CD14-positive monocyte (primary cell): ENCODE measurements at regions not wholly inside any gene's neighbourhood (a gene's known extent, or its start where the extent isn't known, plus 50 kb on each side); places are given as distances from the start of the nearest gene placed in this dataset.

Experiments used
- DNase-seq, 3 donors: peaks; one replicate each; pipeline ENCODE4 v3.0.0-alpha.2; 2011 to 2022
- H2AFZ ChIP-seq: 2 replicates; pipeline ENCODE4 v1.6.0; 2012; ENCODE audit warnings: mild to moderate bottlenecking, low read depth, low read length, inconsistent platforms; ENCODE audit not compliant: insufficient read depth, poor library complexity, severe bottlenecking
- H3K27ac ChIP-seq, 2 donors: 1 replicate in 1 of 2; 2 replicates in 1 of 2; pipeline ENCODE4 v1.5.1; 2012 to 2013; ENCODE audit warnings: low read length in 2 of 2, control low read depth in 1 of 2, inconsistent platforms in 1 of 2, low read depth in 1 of 2, mild to moderate bottlenecking in 1 of 2
- H3K27me3 ChIP-seq, 2 donors: one replicate each; pipeline versions ENCODE4 v1.6.0 to v1.6.1; 2011 to 2013; ENCODE audit warnings: low read length in 2 of 2; ENCODE audit not compliant: control insufficient read depth in 2 of 2, insufficient read depth in 2 of 2
- H3K36me3 ChIP-seq, 2 donors: replicated peaks in 1 of 2; 1 replicate in 1 of 2; 2 replicates in 1 of 2; pipeline versions ENCODE4 v1.5.1 to v1.6.1; 2012 to 2013; ENCODE audit warnings: low read length in 2 of 2, control low read depth in 1 of 2, inconsistent platforms in 1 of 2, mild to moderate bottlenecking in 1 of 2; ENCODE audit not compliant: insufficient read depth in 2 of 2, control insufficient read depth in 1 of 2
- H3K4me1 ChIP-seq, 2 donors: 1 replicate in 1 of 2; 2 replicates in 1 of 2; pipeline versions ENCODE4 v1.5.1 to v1.6.1; 2012 to 2013; ENCODE audit warnings: low read length in 2 of 2, control low read depth in 1 of 2, inconsistent platforms in 1 of 2, mild to moderate bottlenecking in 1 of 2, moderate library complexity in 1 of 2; ENCODE audit not compliant: insufficient read depth in 2 of 2, control insufficient read depth in 1 of 2
- H3K4me2 ChIP-seq: replicated peaks from 2 replicates; pipeline ENCODE3; 2012; ENCODE audit warnings: low read length, moderate library complexity, mild to moderate bottlenecking; ENCODE audit not compliant: poor library complexity, severe bottlenecking; ENCODE audit errors: extremely low read depth
- H3K4me3 ChIP-seq, 3 experiments: fragments of 200-600 bp in 1 of 3; sonication (generic) in 1 of 3; replicated peaks in 1 of 3; 1 replicate in 2 of 3; 2 replicates in 1 of 3; pipeline ENCODE4 v1.5.1; 2011 to 2013; ENCODE audit warnings: low read length in 3 of 3, mild to moderate bottlenecking in 3 of 3, control low read depth in 2 of 3, low read depth in 2 of 3, inconsistent platforms in 1 of 3, moderate library complexity in 1 of 3
- H3K79me2 ChIP-seq: 2 replicates; pipeline ENCODE4 v1.6.0; 2012; ENCODE audit warnings: mild to moderate bottlenecking, control low read depth, inconsistent platforms, low read length, moderate library complexity; ENCODE audit not compliant: insufficient read depth
- H3K9ac ChIP-seq: 2 replicates; pipeline ENCODE4 v1.6.0; 2017; ENCODE audit warnings: low read length, mild to moderate bottlenecking; ENCODE audit not compliant: insufficient read depth, poor library complexity, severe bottlenecking
- H3K9me3 ChIP-seq, 2 donors: replicated peaks in 1 of 2; 1 replicate in 1 of 2; 2 replicates in 1 of 2; pipeline versions ENCODE4 v1.5.1 to v1.6.1; 2012 to 2013; ENCODE audit warnings: low read length in 2 of 2, control low read depth in 1 of 2; ENCODE audit not compliant: control insufficient read depth in 1 of 2, insufficient read depth in 1 of 2
- H4K20me1 ChIP-seq: 2 replicates; pipeline ENCODE4 v1.6.0; 2012; ENCODE audit warnings: mild to moderate bottlenecking, low read length, control low read depth, moderate library complexity; ENCODE audit not compliant: insufficient read depth
- H3K27ac Mint-ChIP-seq, 7 donors: one replicate each; pipeline ENCODE4 v1.8.0; 2020; ENCODE audit warnings: mild to moderate bottlenecking in 7 of 7, mixed read lengths in 7 of 7, moderate library complexity in 6 of 7, inconsistent platforms in 2 of 7
- H3K27me3 Mint-ChIP-seq, 3 donors: one replicate each; pipeline ENCODE4 v1.8.0; 2021 to 2022; ENCODE audit warnings: low read depth in 3 of 3, mild to moderate bottlenecking in 3 of 3, mixed read lengths in 3 of 3, moderate library complexity in 3 of 3, inconsistent platforms in 1 of 3
- H3K36me3 Mint-ChIP-seq, 2 donors: one replicate each; pipeline ENCODE4 v1.8.0; 2020; ENCODE audit warnings: mixed read lengths in 2 of 2, inconsistent platforms in 1 of 2, mild to moderate bottlenecking in 1 of 2
- H3K4me1 Mint-ChIP-seq: one replicate; pipeline ENCODE4 v1.8.0; 2020; ENCODE audit warnings: mild to moderate bottlenecking, mixed read lengths
- H3K4me3 Mint-ChIP-seq, 2 donors: one replicate each; pipeline ENCODE4 v1.8.0; 2020; ENCODE audit warnings: mild to moderate bottlenecking in 2 of 2, mixed read lengths in 2 of 2, moderate library complexity in 1 of 2
- H3K9me3 Mint-ChIP-seq, 7 donors: one replicate each; pipeline ENCODE4 v1.8.0; 2020 to 2022; ENCODE audit warnings: mixed read lengths in 7 of 7, mild to moderate bottlenecking in 6 of 7, moderate library complexity in 6 of 7, inconsistent platforms in 2 of 7
- WGBS: methylation state at CpG from one replicate; pipeline ENCODE4 v1.1.5; 2013; ENCODE audit warnings: missing lambda C conversion rate; ENCODE audit not compliant: insufficient coverage; 5-methylcytosine and 5-hydroxymethylcytosine counted together
- intact Hi-C, 2 donors: fragments of 100-400 bp; cut with micrococcal nuclease; formaldehyde crosslinking; loops; one replicate each; pipeline versions ENCODE4 v1.15.0 to v1.15.1; 2023
- TF ChIP-seq, protein P1 (sequence below): fragments of 200-600 bp; IDR thresholded peaks from one replicate; pipeline ENCODE4 v1.8.0; 2022; ENCODE audit warnings: antibody characterized with exemption, mild to moderate bottlenecking

DNA sequence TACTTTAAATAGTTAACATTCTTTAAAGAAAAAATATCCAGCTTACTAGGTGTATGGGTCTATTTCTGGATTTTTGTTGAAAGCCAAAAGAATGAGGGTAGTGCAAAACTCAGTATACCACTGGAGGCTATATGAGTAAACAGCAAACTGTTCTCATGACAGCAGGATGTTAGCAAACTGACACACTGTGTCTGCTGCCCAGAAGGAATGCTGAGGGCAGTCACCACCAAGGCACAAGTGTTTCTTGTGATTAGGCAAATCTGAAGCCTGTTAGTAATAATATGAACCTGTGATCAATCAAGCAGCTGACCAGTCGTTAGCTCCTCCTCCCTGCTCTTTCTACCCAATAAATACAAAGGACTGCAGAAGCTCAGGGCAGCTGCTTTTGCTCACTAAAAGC, 50.5 kb upstream of the SULT1C3 start:
- no peak for DNase-seq
- no peak overlapping the region for H3K4me2 ChIP-seq
- H3K27me3 ChIP-seq: no peaks in the 10 kb centered on the region
- no peaks in the 10 kb centered on the region for H3K79me2 ChIP-seq
- intact Hi-C loops: no loop called here
- no peaks in the 10 kb centered on the region for H3K36me3 ChIP-seq
- TF ChIP-seq, protein P1, sequence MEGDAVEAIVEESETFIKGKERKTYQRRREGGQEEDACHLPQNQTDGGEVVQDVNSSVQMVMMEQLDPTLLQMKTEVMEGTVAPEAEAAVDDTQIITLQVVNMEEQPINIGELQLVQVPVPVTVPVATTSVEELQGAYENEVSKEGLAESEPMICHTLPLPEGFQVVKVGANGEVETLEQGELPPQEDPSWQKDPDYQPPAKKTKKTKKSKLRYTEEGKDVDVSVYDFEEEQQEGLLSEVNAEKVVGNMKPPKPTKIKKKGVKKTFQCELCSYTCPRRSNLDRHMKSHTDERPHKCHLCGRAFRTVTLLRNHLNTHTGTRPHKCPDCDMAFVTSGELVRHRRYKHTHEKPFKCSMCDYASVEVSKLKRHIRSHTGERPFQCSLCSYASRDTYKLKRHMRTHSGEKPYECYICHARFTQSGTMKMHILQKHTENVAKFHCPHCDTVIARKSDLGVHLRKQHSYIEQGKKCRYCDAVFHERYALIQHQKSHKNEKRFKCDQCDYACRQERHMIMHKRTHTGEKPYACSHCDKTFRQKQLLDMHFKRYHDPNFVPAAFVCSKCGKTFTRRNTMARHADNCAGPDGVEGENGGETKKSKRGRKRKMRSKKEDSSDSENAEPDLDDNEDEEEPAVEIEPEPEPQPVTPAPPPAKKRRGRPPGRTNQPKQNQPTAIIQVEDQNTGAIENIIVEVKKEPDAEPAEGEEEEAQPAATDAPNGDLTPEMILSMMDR: no peak
- Mint-ChIP-seq H3K27me3 (peaks cover 0 to 5% (median 2%) of the 10 kb centered on the region in 3 donors), H3K9me3 (no peaks in the 10 kb centered on the region), H3K4me3 (no peak overlapping the region), H3K36me3 (no peaks in the 10 kb centered on the region), H3K4me1 (no peaks in the 10 kb centered on the region), H3K27ac (no peak overlapping the region)
- no peak overlapping the region for H3K27ac ChIP-seq
- H3K9me3 ChIP-seq: no peaks in the 10 kb centered on the region
- no peak overlapping the region for H3K4me3 ChIP-seq
- H4K20me1 ChIP-seq: no peaks in the 10 kb centered on the region
- no peak overlapping the region for H2AFZ ChIP-seq
- no peak overlapping the region for H3K9ac ChIP-seq
- WGBS: 80% methylated on average over 1 of the region's 1 CpG
- H3K4me1 ChIP-seq: no peaks in the 10 kb centered on the region
